Right renal pelvis (tissue), 4 donors: ENCODE measurements at regions not wholly inside any gene's neighbourhood (a gene's known extent, or its start where the extent isn't known, plus 50 kb on each side); places are given as distances from the start of the nearest gene placed in this dataset.
"Not testable (repeated sequence)": the region's sequence is repeated elsewhere in the genome, so short reads cannot be mapped to it uniquely, and the experiment has no call there.

ENCODE experiments used
- DNase-seq, 4 donors: peaks; one replicate each; pipeline ENCODE4 v3.0.0-alpha.2; 2013; ENCODE audit warnings: low read depth in 4 of 4, low spot score in 3 of 4, missing footprints in 1 of 4

DNA sequence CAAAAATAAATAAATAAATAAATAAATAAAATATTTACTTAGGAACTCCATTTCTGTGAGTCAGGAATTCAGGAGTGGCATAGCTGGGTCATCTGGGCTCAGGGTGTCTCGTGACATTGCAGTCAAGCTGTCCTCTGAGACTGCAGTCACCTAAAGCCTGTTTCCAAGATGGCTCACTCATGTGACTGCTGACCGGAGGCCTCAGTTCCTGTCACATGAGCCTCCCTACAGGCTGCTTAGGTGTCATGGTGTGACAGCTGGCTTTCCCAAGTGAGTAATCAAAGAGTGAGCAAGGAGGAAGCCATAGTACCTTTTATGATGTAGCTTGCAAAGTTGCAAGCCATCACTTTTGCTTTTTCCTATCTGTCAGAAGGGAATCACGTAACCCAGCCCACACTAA lies 128.6 kb upstream of the KCTD7 start:
- DNase-seq = no peak

DNA sequence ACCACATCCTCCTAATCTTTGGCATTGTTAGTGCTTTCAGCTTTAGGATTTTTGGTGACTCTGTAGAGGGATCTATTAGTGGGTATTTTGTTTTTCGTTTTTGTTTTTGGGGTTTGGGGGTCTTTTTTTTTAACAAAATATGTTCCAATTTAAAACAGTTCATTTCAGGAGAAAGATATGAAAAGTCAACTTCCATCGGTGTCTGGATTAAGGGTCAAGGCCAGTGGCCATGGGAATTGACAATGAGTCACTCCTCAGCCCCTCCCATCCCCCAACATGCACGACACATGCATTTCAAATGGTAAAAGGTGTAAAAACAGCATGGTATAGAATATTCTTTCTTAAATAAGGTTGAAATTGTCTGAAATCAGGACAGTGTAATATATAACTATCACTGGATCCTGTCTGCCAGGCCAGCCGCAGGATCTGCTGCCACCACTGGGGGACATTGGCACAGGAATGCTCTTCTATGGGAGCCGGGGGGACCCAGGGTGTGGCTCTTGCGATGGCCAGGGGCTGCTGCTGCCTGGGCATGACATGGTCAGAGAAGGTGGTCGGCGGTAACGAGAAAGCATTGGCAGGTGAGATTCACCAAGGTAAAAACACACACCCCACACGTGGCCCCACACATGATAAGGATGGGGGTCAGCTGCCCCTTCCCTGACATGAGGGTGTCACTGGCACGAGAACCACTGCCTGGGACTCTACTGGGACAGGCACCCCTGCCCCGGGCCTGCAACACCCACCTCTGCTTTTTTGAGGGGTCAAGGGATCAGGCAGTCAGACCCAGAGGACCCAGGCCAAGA lies 126.2 kb upstream of the KCTD7 start:
- no peak for DNase-seq

DNA sequence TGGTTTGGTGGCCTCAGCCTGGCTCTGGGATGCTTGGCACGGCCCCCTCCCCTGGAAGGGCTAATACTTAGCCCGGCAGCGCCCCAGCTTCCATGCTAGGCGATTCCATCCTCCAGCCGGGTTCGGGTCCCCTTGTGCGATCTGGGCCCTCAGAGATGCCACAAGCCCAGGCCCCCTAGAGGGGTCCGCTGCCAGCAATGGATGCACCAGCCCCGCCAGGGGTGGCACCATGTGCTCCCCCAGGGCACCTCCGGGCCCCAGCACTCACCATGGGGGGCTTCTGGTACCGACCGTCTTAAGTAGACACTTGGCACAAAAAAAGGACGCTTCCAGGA lies 125.7 kb upstream of the KCTD7 start:
- DNase-seq = no peak

DNA sequence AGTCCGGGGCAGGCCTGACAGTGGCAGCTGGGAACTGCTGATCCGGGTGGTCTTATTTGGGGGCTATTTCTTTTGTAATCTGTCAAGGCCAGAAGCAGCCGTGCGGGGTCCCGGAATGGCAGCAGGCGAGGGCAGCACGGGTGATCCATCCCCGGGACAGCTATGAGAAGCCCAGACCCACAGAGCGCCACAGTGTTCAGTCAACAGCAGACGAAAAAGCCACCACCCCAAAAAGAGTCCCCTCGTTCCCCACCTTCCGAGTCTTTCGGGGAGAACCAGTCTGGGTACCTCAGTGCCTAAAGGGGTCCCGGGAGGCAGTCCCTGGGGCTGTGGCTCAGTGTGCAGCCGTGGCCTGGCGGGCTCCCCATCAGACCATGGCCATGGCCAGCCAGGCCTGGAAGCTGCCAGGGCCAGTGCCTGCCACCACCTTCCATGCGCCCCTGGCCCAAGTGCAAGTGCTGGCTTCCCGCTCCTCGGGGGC lies 125.1 kb upstream of the KCTD7 start:
- no peak for DNase-seq

DNA sequence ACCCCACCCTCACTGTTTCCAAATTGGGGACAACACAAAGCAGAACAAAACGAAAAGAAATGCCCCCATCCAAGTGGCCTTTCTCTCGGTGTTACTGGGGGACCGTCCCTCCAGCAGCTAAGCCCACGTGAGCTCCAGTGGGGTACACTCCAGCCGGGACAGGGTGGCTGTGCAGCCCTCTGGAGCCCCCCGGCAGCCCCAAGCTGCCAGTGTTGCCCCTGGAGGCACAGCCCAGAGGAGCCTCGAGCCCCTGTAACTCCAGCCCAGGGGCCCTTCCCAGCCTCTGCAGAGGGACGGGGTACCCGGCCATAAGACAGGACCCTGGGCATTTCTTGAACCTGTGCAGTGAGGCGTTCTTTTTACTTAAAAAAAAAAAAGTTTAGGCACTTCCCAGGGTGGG lies 124.5 kb upstream of the KCTD7 start:
- DNase-seq = no peak

DNA sequence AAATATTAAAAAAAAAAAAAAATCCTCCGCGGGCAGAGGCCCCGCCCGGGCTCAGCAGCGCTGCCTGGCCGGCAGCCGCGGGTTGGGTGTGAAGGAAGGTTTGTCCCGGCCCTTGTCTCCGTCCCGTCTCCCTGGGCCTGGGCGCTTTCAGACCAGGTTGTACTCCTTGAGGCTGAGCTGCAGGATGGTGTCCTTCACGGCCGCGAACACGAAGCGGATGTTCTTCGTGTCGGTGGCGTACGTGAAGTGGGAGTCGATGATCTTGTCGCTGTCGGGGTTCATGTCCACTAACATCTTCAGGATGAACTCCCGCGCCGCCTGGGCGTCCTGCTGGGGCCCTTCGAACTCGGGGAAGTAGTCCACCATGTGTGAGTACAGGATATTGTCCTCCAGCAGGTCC lies 123.7 kb upstream of the KCTD7 start:
- no peak for DNase-seq

DNA sequence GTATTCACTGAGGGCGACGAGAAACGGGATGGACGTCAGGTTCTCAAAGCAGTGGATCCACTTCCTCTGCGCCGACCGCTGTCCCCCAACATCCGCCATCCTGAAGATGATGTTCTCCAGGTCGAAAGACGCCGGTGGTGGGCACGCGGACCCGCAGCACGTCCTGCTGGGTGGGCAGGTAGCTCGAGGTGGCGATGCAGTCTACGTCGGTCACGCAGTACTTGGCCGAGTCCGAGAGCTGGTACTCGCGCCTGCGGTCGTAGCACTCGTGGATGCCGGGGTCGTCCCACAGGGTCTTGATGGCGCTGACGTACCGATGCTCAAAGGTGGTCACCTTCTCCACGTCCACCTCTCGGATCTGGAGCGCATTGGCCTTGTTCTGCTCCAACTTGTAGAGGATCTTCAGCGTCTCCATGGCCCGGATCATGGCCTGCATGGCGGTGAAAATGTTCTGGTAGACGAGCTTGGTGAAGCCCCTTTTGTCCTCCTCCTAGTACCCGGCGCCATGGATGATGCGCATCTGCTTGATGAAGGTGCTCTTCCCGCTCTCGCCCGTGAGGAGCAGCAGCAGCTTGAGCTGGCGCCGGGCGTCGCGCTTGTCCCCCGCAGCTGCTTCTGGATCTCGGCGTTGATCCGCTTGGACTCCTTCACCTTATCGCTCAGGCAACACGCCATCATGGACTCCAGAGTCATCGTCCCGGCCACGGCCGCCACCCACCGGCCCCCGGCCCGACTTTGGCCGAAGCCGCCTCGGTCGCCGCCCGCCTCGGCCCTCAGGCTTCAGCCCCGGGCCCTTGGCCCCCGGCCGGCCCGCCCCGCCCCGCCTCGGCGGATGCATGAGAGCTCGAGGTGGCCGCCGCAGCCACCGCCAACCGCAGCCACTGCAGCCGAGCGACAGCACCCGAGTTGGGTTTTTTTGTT lies 122.9 kb upstream of the KCTD7 start:
- DNase-seq = peak in 1 of 4 donors; percentile 13

DNA sequence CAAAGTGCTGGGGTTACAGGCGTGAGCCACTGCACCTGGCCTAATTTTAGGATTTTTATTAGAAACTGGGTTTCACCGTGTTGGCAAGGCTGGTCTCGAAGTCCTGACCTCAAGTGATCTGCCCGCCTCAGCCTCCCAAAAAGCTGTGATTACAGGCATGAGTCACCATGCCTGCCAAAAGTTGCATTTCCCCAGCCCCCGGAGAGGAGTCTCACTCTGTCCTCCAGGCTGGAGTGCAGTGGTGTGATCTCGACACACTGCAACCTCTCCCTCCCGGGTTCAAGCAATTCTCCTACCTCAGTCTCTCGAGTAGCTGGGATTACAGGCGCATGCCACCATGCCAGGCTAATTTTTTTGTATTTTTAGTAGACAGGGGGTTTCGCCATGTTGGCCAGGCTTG lies 122.0 kb upstream of the KCTD7 start:
- not testable (repeated sequence) for DNase-seq

DNA sequence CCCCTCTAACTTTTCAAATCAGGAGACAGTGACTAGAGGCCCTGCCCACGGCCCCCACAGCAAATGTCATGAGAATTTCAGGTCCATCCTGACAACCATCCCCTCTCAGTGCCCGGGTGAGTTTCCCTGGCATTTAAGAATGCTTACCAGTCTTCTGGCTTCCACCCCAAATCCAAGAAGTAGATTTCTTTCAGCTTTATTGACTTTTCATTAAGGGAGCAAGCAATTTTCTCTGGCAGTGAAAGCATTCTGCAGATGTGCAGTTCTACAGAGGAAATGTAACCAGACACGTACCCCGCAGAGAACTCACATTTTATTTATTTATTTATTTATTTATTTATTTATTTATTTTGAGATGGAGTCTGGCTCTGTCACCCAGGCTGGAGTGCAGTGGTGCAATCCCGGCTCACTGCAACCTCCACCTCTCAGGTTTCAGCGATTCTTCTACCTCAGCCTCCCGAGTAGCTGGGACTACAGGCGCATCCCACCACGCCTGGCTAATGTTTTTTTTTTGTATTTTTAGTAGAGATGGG lies 120.9 kb upstream of the KCTD7 start:
- no peak for DNase-seq

DNA sequence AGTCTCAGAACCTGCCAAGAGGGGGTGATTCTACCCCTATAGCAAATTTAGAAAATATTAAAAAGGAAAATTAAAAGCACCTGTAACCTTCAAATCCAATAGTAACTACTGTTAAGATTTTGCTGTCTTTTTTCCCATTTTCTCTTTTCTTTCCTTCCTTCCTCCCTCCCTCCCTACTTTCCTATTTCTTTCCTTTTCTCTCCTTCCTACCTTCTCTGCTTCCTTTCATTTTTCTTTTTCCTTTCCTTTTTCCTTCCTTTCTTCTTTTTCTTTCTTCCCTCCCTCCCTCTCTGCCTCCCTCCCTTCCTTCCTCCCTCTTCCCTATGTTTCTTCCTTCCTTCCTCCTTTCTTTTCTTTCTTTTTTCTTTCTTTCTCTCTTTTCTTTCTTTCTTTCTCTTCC lies 120.2 kb upstream of the KCTD7 start:
- DNase-seq = no peak

DNA sequence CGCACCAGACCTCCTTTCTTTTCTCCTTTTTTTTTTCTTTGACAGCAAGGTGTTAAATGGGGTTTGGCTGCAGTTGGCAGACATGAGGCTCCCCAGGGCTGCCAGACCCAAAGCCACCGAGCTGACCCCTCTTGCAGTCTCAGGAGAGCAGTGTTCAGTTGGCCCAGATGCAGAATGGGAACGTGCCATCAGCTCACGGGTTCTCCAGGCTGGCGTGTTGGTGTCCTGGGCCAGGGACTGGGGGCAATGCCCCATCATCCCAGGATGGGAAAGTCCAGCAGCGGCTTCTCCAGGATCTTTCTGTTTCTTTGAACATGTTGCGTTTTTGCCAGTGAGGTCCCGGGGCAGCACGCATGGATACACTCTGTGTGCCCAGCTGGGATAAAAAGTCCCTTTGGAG lies 114.6 kb upstream of the KCTD7 start:
- no peak for DNase-seq

DNA sequence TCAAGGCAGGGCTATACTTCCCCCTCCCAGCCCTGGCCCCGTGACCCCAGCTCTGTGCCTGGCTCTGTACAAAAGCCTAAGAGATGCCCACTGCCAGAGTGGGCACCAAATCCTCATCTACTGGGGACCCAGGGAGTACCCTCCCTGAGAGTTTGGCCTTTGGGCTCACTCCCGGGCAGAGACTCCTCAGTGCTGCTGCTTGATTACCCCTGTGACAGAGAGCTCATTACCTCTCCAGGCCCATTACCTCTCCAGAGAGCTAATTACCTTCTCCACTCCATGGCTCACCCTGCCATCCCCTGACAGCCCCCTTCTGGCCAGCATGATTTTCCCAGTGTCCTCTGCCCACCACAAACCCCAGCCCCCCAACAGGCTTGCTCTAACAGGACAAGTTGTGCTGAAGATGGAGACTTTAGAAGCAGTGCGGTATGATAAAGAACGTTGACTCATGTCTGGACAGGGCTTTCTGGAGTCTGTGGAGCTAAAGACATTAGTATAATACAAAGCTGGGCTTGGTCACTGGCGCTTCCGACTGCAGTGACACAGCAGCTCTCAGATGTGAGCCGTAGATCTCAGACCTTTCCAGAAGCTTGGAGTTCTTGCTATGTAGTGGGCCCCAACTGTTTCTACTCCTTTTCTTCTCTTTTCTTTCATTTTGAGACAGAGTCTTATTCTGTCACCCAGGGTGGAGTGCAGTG lies 111.3 kb upstream of the KCTD7 start:
- no peak for DNase-seq

DNA sequence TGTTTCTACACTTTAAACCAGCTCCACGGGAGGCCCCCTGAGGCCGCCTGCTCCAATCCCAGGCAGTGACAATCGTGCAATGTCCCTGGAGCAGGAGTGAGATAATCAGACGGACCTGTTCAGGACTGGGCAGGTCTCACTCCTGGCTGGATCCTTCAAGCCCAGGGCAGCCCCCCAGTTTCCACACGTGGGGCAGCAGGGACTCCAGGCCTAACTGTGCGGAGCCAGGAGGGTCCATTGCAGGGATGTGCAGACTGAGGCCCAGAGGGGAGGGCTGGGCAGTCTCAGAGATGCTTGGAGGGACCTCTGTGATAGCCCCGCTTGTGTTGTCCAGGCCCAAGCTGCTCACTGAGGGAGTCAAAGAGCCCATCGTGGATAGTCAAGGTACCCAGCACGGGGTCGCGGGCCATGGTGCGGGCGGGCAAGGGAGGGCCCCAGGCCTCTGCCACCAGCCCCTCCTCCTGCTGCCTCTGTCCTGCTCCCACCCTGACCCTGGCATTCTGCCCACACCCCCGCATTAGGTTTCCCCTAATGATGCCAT lies 110.5 kb upstream of the KCTD7 start:
- no peak for DNase-seq

DNA sequence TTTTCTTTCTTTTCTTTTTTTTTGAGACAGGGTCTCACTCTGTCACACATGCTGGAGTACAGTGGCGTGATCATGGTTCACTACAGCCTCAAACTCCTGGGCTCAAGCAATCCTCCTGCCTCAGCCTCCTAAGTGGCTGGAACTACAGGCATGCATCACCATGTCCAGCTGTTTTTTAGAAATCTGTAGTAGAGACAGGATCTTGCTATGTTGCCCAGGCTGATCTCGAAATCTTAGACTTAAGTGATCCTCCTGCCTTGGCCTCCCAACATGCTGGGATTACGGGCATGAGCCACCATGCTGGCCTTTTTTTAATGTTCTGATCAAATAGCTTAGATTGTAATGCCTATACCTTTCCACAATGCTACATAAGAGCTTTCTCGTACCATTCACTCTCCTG lies 107.0 kb upstream of the KCTD7 start:
- DNase-seq = no peak

DNA sequence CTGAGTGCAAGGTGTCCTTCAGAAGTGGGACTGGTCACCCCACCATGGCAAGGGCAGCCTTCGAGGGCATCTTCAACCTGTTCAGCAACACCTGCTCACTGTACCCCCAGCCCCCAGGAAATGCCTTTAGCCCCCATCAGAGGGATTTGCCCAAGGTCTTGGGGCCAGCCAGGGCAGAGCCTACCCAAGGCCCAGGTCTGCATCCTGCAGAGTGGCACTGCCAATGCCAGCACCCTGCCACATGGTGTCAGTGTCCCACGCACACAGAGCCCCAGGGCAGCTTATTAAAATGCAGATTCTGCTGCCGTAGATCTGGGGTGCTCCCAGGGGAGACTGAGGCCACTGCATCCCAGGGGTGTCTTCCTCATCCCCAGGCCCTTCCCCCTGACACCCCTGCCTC lies 106.2 kb upstream of the KCTD7 start:
- no peak for DNase-seq

DNA sequence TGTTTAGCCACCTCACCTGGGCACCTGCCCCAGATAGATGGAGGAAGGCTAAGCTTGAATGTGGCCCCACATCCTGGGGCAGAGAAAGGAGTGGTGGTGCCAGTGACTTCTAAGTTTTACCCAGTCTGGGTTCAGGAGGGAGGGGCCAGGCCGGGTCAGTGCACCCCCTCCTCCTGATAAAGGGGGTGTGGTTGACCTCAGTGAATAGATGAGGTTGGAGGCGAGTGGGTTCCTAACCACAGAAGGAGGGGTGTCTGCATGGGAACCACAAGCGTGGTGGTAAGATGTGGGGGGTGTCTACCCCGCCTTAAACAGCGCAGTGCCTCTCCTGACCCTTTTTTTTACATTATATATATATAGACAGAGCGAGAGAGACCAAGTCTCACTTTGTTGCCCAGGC lies 105.3 kb upstream of the KCTD7 start:
- no peak for DNase-seq

DNA sequence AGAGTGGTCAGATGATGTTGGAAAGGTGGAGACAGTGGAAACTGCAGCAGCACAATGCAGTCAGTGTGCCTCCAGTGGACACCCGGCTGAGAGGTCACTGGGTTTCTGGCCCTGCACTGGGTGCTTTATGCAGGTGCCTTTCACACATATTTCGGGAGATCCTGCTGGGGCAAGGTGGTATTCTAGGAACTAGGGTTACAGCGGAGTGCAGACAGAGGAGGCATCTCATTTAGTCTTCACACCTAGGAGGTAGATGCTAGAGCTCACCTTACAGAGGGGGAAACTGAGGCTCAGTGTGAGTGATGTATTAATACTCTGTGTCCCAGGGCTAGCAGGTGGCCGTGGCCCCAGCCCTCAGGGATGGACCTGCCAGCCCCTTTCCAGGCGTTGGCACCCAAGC lies 103.9 kb upstream of the KCTD7 start:
- DNase-seq = no peak

DNA sequence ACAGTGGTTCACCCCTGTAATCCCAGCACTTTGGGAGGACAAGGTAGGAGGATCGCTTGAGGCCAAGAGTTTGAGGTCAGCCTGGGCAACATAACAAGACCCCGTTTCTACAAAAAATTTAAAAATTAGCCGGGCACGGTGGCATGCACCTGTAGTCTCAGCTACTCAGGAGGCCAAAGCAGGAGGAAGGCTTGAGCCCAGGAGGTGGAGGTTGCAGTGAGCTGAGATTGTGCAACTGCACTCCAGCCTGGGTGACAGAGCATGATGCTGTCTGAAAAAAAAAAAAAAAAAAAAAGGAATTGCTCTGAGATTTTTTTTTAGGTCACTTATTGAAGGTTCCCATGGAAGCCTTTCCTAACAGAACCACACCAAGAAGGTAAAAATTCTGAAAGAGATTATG lies 101.9 kb upstream of the KCTD7 start:
- DNase-seq = not testable (repeated sequence)

DNA sequence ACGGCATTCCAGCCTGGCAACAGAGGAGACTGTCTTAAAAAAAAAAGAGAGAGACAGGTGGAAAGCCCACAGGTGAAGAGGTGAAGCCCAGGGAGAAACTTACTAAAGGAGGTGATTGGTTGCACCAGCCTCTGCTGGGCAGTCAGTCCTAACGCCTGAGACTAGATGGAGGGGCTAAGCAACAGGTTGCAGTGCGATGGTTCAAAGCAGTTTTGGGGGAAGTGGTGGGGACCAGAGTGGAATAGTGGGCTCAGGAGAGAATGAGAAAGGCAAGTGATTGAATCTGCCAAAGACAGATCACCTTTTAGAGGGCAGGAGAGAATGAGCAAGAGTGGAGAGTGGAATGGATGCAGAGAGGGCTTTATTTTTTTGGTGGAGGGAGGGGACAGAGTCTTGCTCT lies 100.0 kb upstream of the KCTD7 start:
- DNase-seq = no peak

DNA sequence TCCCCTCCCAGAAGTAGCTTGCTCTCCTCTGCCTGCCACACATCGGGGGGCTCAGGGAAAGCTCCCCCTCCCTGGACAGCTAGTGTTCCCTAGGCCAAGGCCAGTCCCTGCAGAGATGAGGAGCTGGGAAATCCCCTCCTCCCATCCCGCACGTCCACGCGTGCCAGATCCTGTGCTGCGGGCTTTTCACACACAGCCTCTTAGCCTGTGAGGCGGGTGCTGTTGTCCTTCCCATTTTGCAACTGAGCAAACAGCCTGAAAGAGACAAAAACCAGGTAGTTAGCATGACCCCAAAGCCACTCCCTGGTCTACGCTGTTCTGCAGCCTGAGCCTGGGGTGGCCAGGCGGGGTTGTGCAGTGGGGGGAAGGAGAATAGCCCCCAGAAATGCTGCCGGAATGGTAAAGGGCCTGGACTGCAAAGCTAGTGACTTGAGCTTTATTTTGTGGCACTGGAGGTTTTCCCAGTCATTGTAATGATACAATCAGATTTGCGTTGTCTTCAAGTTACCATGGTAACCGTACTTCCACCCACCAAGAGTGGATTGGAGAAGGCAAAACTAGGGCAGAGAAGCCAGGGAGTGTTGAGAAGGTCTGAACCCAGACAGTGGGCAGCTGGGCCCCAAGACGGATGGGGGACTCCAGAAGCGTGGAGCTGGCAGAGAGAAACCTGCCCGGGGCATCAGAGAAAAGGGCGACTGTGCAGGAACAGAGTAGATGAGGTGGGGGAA lies 98.6 kb upstream of the KCTD7 start:
- no peak for DNase-seq
